Osteocyte (in vitro differentiated cells): ENCODE measurements at regions not wholly inside any gene's neighbourhood (a gene's known extent, or its start where the extent isn't known, plus 50 kb on each side); places are given as distances from the start of the nearest gene placed in this dataset.

Source experiments
- DNase-seq: peaks from one replicate; pipeline ENCODE4 v3.0.0; 2021; ENCODE audit warnings: mixed read lengths; ENCODE audit not compliant: unreplicated experiment; ENCODE audit errors: extremely low spot score
- H3K27ac Mint-ChIP-seq: one replicate; pipeline ENCODE4 v1.8.0; 2021; ENCODE audit warnings: mild to moderate bottlenecking, mixed read lengths; ENCODE audit not compliant: unreplicated experiment
- H3K27me3 Mint-ChIP-seq: one replicate; pipeline ENCODE4 v1.8.0; 2021; ENCODE audit warnings: mixed read lengths; ENCODE audit not compliant: unreplicated experiment
- H3K36me3 Mint-ChIP-seq: one replicate; pipeline ENCODE4 v1.8.0; 2021; ENCODE audit warnings: mixed read lengths; ENCODE audit not compliant: unreplicated experiment
- H3K4me1 Mint-ChIP-seq: one replicate; pipeline ENCODE4 v1.8.0; 2021; ENCODE audit warnings: mixed read lengths; ENCODE audit not compliant: unreplicated experiment
- H3K4me3 Mint-ChIP-seq: one replicate; pipeline ENCODE4 v1.8.0; 2021; ENCODE audit warnings: mild to moderate bottlenecking, moderate library complexity, mixed read lengths; ENCODE audit not compliant: unreplicated experiment
- H3K9me3 Mint-ChIP-seq: one replicate; pipeline ENCODE4 v1.8.0; 2021; ENCODE audit warnings: mixed read lengths; ENCODE audit not compliant: unreplicated experiment
- CTCF ChIP-seq: fragments of 200-600 bp; sonication (generic); IDR thresholded peaks from 2 replicates; pipeline ENCODE4 v1.5.0; 2021; ENCODE audit warnings: antibody characterized with exemption, mild to moderate bottlenecking, moderate library complexity

GRCh38 chr10:58460157-58460556 lies 52.5 kb upstream of the BICC1 start:
- Mint-ChIP-seq H3K27ac (no peak overlapping the region), H3K36me3 (peaks cover 5% of the 10 kb centered on the region), H3K27me3 (no peaks in the 10 kb centered on the region), H3K4me1 (peaks cover 16% of the 10 kb centered on the region), H3K4me3 (no peak overlapping the region), H3K9me3 (peaks cover 10% of the 10 kb centered on the region)
- TF ChIP-seq CTCF = no peak
- no peak for DNase-seq

DNA sequence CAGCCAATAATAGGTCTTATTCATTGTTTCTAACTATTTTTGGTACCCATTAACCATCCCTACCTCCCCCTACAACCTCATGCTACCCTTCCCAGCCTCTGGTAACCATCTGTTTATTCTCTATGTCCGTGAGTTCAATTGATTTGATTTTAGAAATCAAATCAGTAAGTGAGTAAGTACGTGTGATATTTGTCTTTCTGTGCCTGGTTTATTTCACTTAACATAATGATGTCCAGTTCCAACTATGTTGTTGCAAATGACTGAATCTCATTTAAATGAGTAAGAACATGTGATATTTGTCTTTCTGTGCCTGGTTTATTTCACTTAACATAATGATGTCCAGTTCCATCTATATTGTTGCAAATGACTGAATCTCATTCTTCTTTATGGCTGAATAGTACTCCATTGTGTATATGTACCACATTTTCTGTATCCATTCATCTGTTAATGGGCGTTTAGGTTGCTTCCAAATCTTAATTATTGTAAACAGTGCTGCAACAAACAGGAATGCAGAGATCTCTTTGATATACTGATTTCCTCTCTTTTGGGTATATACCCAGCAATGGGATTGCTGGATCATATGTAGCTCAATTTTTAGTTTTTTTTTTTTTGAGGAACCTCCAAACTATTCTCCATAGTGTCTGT lies 49.7 kb upstream of the BICC1 start:
- H3K4me3 Mint-ChIP-seq = no peak overlapping the region
- H3K9me3 Mint-ChIP-seq = peaks cover 5% of the 10 kb centered on the region
- no peak for TF ChIP-seq CTCF
- H3K27ac Mint-ChIP-seq = no peak overlapping the region
- DNase-seq = no peak
- peaks cover 5% of the 10 kb centered on the region for H3K36me3 Mint-ChIP-seq
- peaks cover 20% of the 10 kb centered on the region for H3K4me1 Mint-ChIP-seq
- H3K27me3 Mint-ChIP-seq = no peaks in the 10 kb centered on the region
